Choroid plexus epithelial cell (primary cell): ENCODE measurements at regions not wholly inside any gene's neighbourhood (a gene's known extent, or its start where the extent isn't known, plus 50 kb on each side); places are given as distances from the start of the nearest gene placed in this dataset.
"Not testable (repeated sequence)": the region's sequence is repeated elsewhere in the genome, so short reads cannot be mapped to it uniquely, and the experiment has no call there.

ENCODE experiments used
- DNase-seq: peaks from one replicate; pipeline ENCODE4 v3.0.0-alpha.2; 2010; ENCODE audit warnings: low read depth
- H3K4me3 ChIP-seq: 2 replicates; pipeline ENCODE4 v1.5.1; 2011; ENCODE audit warnings: low read depth, mild to moderate bottlenecking, control low read depth, low read length, moderate library complexity
- CTCF ChIP-seq: conservative IDR thresholded peaks from 2 replicates; pipeline ENCODE4 v1.5.1; 2011; ENCODE audit warnings: low read depth, mild to moderate bottlenecking, control low read depth, inconsistent platforms, low read length, moderate library complexity

- no peak for TF ChIP-seq CTCF
- no peak overlapping the region for H3K4me3 ChIP-seq
- DNase-seq = no peak
These were observed 405.4 kb downstream of the CCDC85A start for GRCh38 chr2:56589194-56589593.

GRCh38 chr2:56589835-56590234 is 406.0 kb downstream of the CCDC85A start:
- DNase-seq = no peak
- no peak for TF ChIP-seq CTCF
- H3K4me3 ChIP-seq = no peak overlapping the region

- DNase-seq = no peak
These were observed 406.8 kb downstream of the CCDC85A start for GRCh38 chr2:56590611-56591010.

GRCh38 chr2:56606086-56606485 is 422.3 kb downstream of the CCDC85A start:
- not testable (repeated sequence) for H3K4me3 ChIP-seq, DNase-seq

More at GRCh38 chr2:56590611-56591010, 406.8 kb downstream of the CCDC85A start:
- H3K4me3 ChIP-seq = no peak overlapping the region
- no peak for TF ChIP-seq CTCF

GRCh38 chr2:56613254-56613653 is 429.5 kb downstream of the CCDC85A start:
- TF ChIP-seq CTCF = no peak
- DNase-seq = no peak
- H3K4me3 ChIP-seq = no peak overlapping the region

GRCh38 chr2:56613920-56614319 is 430.1 kb downstream of the CCDC85A start:
- no peak for TF ChIP-seq CTCF
- no peak overlapping the region for H3K4me3 ChIP-seq
- no peak for DNase-seq

GRCh38 chr2:56615760-56616159 is 432.0 kb downstream of the CCDC85A start:
- no peak for TF ChIP-seq CTCF
- no peak for DNase-seq
- H3K4me3 ChIP-seq = no peak overlapping the region

GRCh38 chr2:56624181-56624580 is 440.4 kb downstream of the CCDC85A start:
- no peak for DNase-seq
- TF ChIP-seq CTCF = no peak
- H3K4me3 ChIP-seq = no peak overlapping the region
